ENCODE measurements at regions not wholly inside any gene's neighbourhood (a gene's known extent, or its start where the extent isn't known, plus 50 kb on each side); places are given as distances from the start of the nearest gene placed in this dataset.

GRCh38 chr6:137768935-137769334 lies 98.1 kb upstream of the TNFAIP3 start:
- peaks cover 0 to 25% (median 0%) of the 10 kb centered on the region in 12 donors for H3K4me1 ChIP-seq
- intact Hi-C loops (cut with DNase I) = no loop called here
- no peaks in the 10 kb centered on the region for H3K36me3 ChIP-seq
- H3K4me3 ChIP-seq = no peak overlapping the region
- no peaks in the 10 kb centered on the region for H3K27me3 ChIP-seq
- DNase-seq (no peak), ATAC-seq (no peak)
- TF ChIP-seq CTCF (IDR thresholded peaks at IDR 0.05) (no peak), POLR2A (IDR thresholded peaks at IDR 0.05) (no peak)
- 94 to 100% (median 99%) methylated on average over 1 of the region's 1 CpG for WGBS, 4 donors
- peak overlapping the region in 1 of 12 donors; percentile 40 for H3K27ac ChIP-seq
- H3K9me3 ChIP-seq = peaks cover 0 to 13% (median 0%) of the 10 kb centered on the region in 12 donors

DNA sequence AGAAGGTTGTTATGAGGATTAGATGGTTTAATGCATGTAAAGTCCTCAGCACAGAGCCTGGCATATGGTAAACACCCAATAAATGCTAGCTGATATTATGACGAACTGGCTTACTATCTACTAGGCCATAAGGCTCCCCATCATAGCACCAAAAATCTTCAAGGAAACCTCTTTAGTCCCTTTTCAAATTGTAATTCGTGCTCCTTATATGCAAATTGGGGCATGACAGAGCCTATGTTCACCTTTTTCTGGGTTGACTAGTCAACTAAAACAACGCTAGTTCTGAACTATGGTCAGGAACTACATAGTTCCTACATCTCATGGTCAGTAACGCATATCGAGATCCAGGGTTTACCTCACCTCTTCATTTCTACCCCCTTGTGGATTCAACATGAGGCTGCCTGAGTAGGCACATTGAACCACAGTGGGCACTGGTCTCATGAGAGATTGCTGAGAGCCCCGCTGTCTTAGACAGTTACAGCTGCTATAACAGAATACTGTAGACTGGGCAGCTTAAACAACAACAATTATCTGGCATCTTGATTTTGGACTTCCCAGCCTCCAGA lies 97.2 kb upstream of the TNFAIP3 start:
- 88 to 95% (median 93%) methylated on average over 6 of the region's 6 CpGs for WGBS, 4 donors
- no peak overlapping the region for H3K4me3 ChIP-seq
- intact Hi-C loops (cut with DNase I) = no loop called here
- H3K4me1 ChIP-seq = peaks cover 0 to 35% (median 0%) of the 10 kb centered on the region in 12 donors
- ATAC-seq (no peak), DNase-seq (no peak)
- no peaks in the 10 kb centered on the region for H3K36me3 ChIP-seq
- TF ChIP-seq CTCF (IDR thresholded peaks at IDR 0.05) (no peak), POLR2A (IDR thresholded peaks at IDR 0.05) (no peak)
- H3K27me3 ChIP-seq = no peaks in the 10 kb centered on the region
- peaks cover 0 to 13% (median 0%) of the 10 kb centered on the region in 12 donors for H3K9me3 ChIP-seq
- no peak overlapping the region for H3K27ac ChIP-seq

DNA sequence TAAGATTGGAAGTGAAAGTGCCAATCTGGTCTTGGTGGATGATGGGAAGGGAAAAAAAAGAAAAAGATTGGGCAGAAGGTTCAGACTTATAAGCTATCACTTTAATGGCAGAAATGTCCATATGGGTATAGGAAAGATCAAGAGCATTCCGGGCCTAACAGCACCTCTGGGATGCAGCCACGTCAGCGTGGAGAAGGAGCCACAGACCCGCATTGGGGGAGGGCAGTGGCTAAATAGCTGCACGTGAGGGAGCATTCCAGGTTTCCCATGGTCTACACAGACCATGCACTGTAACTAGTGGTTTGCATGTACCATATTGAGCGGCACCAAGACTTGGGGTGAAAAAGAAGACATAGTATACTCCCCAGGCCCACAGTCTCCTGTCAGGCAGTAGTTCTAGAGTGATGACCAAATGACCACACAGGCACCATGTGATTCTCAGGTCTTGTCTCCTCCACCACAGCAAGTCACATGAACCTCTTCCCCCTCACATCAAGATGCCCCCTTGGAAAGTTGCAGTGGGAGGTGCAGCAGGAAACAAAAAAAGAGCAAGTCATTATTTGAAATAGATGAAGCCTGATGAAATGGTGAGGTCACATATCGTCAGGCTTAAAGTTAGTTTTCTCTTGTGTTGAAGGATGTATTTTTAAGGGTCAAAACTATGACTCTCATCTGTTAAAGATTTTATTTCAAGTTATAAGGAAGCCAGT lies 94.4 kb upstream of the TNFAIP3 start:
- H3K9me3 ChIP-seq = peaks cover 0 to 3% (median 0%) of the 10 kb centered on the region in 12 donors
- WGBS, 4 donors = 95 to 97% (median 96%) methylated on average over 7 of the region's 7 CpGs
- H3K4me3 ChIP-seq = no peak overlapping the region
- peaks cover 0 to 28% (median 0%) of the 10 kb centered on the region in 12 donors for H3K4me1 ChIP-seq
- no peaks in the 10 kb centered on the region for H3K27me3 ChIP-seq
- H3K36me3 ChIP-seq = no peaks in the 10 kb centered on the region
- TF ChIP-seq POLR2A (IDR thresholded peaks at IDR 0.05) = no peak
- no peak for TF ChIP-seq CTCF (IDR thresholded peaks at IDR 0.05)
- intact Hi-C loops (cut with DNase I) = no loop called here
- no peak overlapping the region for H3K27ac ChIP-seq
- DNase-seq = no peak
- ATAC-seq = no peak

DNA sequence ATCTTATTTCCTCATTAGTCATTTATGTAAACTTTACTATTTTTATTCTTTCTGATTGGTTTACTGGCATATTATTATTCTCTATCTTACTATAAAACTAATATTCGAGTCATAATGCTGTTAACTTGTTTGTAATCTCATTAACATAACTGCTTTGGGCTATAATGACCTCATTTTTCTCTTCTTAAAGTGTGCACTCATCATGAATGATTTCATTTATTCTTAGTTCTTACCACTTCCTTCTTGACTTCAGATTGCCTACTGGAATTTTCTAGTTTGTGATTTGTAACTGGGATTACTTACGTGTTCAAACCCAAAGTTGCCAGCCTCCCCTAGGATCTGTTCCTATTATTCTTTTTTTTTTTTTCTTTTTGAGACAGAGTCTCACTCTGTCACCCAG lies 91.8 kb upstream of the TNFAIP3 start:
- no peak overlapping the region for H3K4me3 ChIP-seq
- no peaks in the 10 kb centered on the region for H3K36me3 ChIP-seq
- peak overlapping the region in 1 of 12 donors; percentile 13 for H3K27ac ChIP-seq
- no peaks in the 10 kb centered on the region for H3K9me3 ChIP-seq
- H3K27me3 ChIP-seq = no peaks in the 10 kb centered on the region
- intact Hi-C loops (cut with DNase I) = no loop called here
- no peak for ATAC-seq
- DNase-seq = no peak
- no peak for TF ChIP-seq POLR2A (IDR thresholded peaks at IDR 0.05)
- H3K4me1 ChIP-seq = peaks cover 0 to 18% (median 0%) of the 10 kb centered on the region in 12 donors
- WGBS, 4 donors = 87 to 92% (median 92%) methylated on average over 2 of the region's 2 CpGs

Data from heart left ventricle (tissue), 16 donors.